Tibial nerve (tissue), 3 donors: ENCODE measurements at regions not wholly inside any gene's neighbourhood (a gene's known extent, or its start where the extent isn't known, plus 50 kb on each side); places are given as distances from the start of the nearest gene placed in this dataset.
"Not testable (repeated sequence)": the region's sequence is repeated elsewhere in the genome, so short reads cannot be mapped to it uniquely, and the experiment has no call there.

Experiments
- POLR2A ChIP-seq, 2 donors: fragments of 450-650 bp; IDR thresholded peaks; one replicate each; pipeline ENCODE4 v1.6.1; 2017; ENCODE audit warnings: antibody characterized with exemption in 2 of 2, mild to moderate bottlenecking in 2 of 2, moderate library complexity in 2 of 2
- TF ChIP-seq, protein P1 (sequence below), 5 experiments: fragments of 200-600 bp in 3 of 5; fragments of 450-650 bp in 2 of 5; sonication (generic) in 3 of 5; IDR thresholded peaks; one replicate each; pipeline ENCODE4 v1.5.1; 2016 to 2019; ENCODE audit warnings: antibody characterized with exemption in 5 of 5, mild to moderate bottlenecking in 3 of 5, moderate library complexity in 2 of 5

DNA sequence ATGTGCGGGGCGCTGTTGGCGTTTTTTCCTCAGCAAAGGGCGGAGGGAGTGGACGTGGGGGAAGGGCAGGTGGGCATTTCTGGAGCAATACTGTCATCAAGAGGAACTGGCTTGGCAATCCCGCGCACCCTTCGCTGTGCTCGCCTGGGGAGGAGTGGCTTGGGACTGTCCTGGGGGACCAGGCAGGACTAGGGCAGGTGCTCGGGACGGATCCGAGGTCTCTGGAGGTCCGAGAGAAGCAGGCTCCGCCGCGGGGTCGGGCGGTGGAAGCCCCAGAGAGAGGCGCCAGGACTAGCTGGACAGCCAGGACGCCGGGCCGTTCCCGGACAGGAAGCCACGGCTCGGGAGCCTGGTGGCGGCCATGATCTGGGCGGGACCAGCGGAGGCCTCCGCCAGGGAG is 282.5 kb upstream of the AGTR2 start:
- TF ChIP-seq, protein P1, sequence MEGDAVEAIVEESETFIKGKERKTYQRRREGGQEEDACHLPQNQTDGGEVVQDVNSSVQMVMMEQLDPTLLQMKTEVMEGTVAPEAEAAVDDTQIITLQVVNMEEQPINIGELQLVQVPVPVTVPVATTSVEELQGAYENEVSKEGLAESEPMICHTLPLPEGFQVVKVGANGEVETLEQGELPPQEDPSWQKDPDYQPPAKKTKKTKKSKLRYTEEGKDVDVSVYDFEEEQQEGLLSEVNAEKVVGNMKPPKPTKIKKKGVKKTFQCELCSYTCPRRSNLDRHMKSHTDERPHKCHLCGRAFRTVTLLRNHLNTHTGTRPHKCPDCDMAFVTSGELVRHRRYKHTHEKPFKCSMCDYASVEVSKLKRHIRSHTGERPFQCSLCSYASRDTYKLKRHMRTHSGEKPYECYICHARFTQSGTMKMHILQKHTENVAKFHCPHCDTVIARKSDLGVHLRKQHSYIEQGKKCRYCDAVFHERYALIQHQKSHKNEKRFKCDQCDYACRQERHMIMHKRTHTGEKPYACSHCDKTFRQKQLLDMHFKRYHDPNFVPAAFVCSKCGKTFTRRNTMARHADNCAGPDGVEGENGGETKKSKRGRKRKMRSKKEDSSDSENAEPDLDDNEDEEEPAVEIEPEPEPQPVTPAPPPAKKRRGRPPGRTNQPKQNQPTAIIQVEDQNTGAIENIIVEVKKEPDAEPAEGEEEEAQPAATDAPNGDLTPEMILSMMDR (IDR thresholded peaks at IDR 0.05) = peak in 1 of 5 experiments; percentile 28
- TF ChIP-seq POLR2A (IDR thresholded peaks at IDR 0.05) = not testable (repeated sequence)
